ENCODE measurements at regions not wholly inside any gene's neighbourhood (a gene's known extent, or its start where the extent isn't known, plus 50 kb on each side); places are given as distances from the start of the nearest gene placed in this dataset.

DNA sequence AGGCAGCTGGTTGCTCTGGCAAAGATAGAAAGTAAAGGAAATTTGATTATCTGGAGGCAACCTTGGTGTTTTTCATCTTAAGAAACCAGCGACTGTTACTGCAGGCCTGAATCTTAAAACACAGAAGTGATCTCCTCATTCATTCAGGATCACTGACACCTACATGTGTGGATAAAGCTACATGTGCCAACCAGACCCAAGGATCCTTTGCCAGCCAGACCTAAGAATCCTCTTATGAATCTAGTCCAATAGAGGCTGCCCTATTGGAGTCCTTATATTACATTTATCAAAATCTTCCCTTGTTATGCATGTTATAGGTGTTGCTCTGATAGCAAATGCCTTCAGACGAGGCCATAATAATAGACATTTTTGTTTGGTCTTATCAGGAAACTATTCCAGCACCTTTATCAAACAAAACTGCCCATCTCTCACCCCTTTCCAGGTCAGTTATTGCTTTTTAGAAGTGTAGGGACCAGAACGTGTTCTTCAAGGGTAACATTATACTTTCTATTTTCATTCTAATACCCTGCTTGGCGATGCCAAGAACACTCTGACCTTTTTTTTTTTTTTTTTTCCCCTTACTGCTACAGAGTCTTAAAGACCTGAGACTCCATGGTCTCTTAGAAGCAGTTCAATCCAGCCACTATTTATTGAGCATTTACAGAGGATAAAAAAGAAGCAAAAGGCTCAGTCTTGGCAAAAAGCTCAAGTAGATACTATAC lies 175.5 kb upstream of the PTBP2 start:
- no peak for TF ChIP-seq EZH2phosphoT487 (IDR thresholded peaks at IDR 0.05; ENCODE audit: borderline replicate concordance)
- TF ChIP-seq, protein P1, sequence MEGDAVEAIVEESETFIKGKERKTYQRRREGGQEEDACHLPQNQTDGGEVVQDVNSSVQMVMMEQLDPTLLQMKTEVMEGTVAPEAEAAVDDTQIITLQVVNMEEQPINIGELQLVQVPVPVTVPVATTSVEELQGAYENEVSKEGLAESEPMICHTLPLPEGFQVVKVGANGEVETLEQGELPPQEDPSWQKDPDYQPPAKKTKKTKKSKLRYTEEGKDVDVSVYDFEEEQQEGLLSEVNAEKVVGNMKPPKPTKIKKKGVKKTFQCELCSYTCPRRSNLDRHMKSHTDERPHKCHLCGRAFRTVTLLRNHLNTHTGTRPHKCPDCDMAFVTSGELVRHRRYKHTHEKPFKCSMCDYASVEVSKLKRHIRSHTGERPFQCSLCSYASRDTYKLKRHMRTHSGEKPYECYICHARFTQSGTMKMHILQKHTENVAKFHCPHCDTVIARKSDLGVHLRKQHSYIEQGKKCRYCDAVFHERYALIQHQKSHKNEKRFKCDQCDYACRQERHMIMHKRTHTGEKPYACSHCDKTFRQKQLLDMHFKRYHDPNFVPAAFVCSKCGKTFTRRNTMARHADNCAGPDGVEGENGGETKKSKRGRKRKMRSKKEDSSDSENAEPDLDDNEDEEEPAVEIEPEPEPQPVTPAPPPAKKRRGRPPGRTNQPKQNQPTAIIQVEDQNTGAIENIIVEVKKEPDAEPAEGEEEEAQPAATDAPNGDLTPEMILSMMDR (conservative IDR thresholded peaks at IDR 0.05; ENCODE audit: low read length) = no peak
- no peak overlapping the region for H3K4me3 ChIP-seq (ENCODE audit: low read length, poor library complexity, severe bottlenecking)
- H3K9me2 ChIP-seq (replicated peaks; ENCODE audit: low read depth, low read length) = no peaks in the 10 kb centered on the region
- H3K9ac ChIP-seq (ENCODE audit: low read depth, low read length, poor library complexity, severe bottlenecking) = no peak overlapping the region
- no peak overlapping the region for H2AFZ ChIP-seq (ENCODE audit: low read length)
- no peaks in the 10 kb centered on the region for H3K4me1 ChIP-seq (ENCODE audit: insufficient read depth, low read length, poor library complexity, severe bottlenecking)
- no peaks in the 10 kb centered on the region for H3F3A ChIP-seq (ENCODE audit: low read depth)
- no peaks in the 10 kb centered on the region for H3K79me2 ChIP-seq (ENCODE audit: insufficient read depth, low read length)
- H3K9me3 ChIP-seq (ENCODE audit: insufficient read depth, low read depth, low read length) = no peaks in the 10 kb centered on the region
- H3K27me3 ChIP-seq (ENCODE audit: insufficient read depth, low read length, poor library complexity, severe bottlenecking) = no peaks in the 10 kb centered on the region
- no peaks in the 10 kb centered on the region for H4K20me1 ChIP-seq (ENCODE audit: insufficient read depth, low read length, poor library complexity, severe bottlenecking)
- H3K36me3 ChIP-seq (ENCODE audit: insufficient read depth, low read length) = no peaks in the 10 kb centered on the region
- H3K4me2 ChIP-seq (ENCODE audit: low read depth, low read length, poor library complexity, severe bottlenecking) = no peak overlapping the region

DNA sequence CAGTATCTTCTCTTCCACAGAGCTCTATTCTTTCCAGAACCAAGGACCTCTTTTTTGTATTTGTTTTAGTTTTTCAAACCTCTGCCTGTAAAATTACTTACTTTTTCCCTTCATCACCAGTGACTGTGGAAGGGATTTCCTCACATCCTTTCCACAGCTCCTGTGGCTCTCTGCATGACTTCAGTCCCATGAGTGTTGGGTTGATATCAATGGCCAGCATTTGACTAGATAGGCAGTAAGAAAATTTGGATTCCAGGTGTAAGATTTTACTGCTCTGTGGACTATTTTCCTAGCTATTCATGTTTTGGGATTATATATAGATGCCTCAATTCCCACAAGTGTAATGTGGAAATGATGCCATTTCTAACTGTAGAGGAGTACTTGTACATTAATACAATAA lies 171.5 kb upstream of the PTBP2 start:
- no peak for TF ChIP-seq EZH2phosphoT487 (IDR thresholded peaks at IDR 0.05; ENCODE audit: borderline replicate concordance)
- TF ChIP-seq, protein P1 (conservative IDR thresholded peaks at IDR 0.05; ENCODE audit: low read length) = no peak
- Histone ChIP-seq H3K9me2 (replicated peaks; ENCODE audit: low read depth, low read length) (no peaks in the 10 kb centered on the region), H3K9ac (ENCODE audit: low read depth, low read length, poor library complexity, severe bottlenecking) (no peak overlapping the region), H3K79me2 (ENCODE audit: insufficient read depth, low read length) (no peaks in the 10 kb centered on the region), H3K4me2 (ENCODE audit: low read depth, low read length, poor library complexity, severe bottlenecking) (no peak overlapping the region), H4K20me1 (ENCODE audit: insufficient read depth, low read length, poor library complexity, severe bottlenecking) (no peaks in the 10 kb centered on the region), H2AFZ (ENCODE audit: low read length) (no peak overlapping the region), H3K27me3 (ENCODE audit: insufficient read depth, low read length, poor library complexity, severe bottlenecking) (no peaks in the 10 kb centered on the region), H3K4me1 (ENCODE audit: insufficient read depth, low read length, poor library complexity, severe bottlenecking) (no peaks in the 10 kb centered on the region), H3K4me3 (ENCODE audit: low read length, poor library complexity, severe bottlenecking) (no peak overlapping the region), H3K36me3 (ENCODE audit: insufficient read depth, low read length) (no peaks in the 10 kb centered on the region), H3K9me3 (ENCODE audit: insufficient read depth, low read depth, low read length) (no peaks in the 10 kb centered on the region), H3F3A (ENCODE audit: low read depth) (no peaks in the 10 kb centered on the region)

DNA sequence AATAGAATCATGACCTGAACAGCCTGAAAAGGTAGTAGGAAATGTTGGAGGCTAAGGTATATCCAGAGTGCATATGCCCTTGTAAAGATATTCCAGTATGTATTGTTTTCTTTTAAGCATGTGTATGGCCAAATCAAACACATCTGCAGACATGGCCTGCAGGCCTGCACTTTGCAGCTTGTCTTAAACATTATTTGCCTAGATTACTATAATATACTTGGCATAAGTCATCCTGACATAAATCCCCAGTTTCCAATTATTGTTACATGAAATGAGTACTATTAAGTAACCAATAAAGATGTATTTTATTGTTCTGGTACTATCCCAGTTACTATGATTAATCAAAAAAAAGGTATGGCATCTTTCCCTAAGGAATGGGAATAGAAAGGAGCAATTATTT lies 169.1 kb upstream of the PTBP2 start:
- Histone ChIP-seq H3K27me3 (ENCODE audit: insufficient read depth, low read length, poor library complexity, severe bottlenecking) (no peaks in the 10 kb centered on the region), H3K9me3 (ENCODE audit: insufficient read depth, low read depth, low read length) (no peaks in the 10 kb centered on the region), H2AFZ (ENCODE audit: low read length) (no peak overlapping the region), H3K36me3 (ENCODE audit: insufficient read depth, low read length) (no peaks in the 10 kb centered on the region), H3K4me2 (ENCODE audit: low read depth, low read length, poor library complexity, severe bottlenecking) (no peak overlapping the region), H3K9ac (ENCODE audit: low read depth, low read length, poor library complexity, severe bottlenecking) (no peak overlapping the region), H3K4me3 (ENCODE audit: low read length, poor library complexity, severe bottlenecking) (no peak overlapping the region), H3K79me2 (ENCODE audit: insufficient read depth, low read length) (no peaks in the 10 kb centered on the region), H4K20me1 (ENCODE audit: insufficient read depth, low read length, poor library complexity, severe bottlenecking) (no peaks in the 10 kb centered on the region), H3K4me1 (ENCODE audit: insufficient read depth, low read length, poor library complexity, severe bottlenecking) (no peaks in the 10 kb centered on the region), H3K9me2 (replicated peaks; ENCODE audit: low read depth, low read length) (no peaks in the 10 kb centered on the region), H3F3A (ENCODE audit: low read depth) (no peaks in the 10 kb centered on the region)
- TF ChIP-seq, protein P1 (conservative IDR thresholded peaks at IDR 0.05; ENCODE audit: low read length) = no peak
- TF ChIP-seq EZH2phosphoT487 (IDR thresholded peaks at IDR 0.05; ENCODE audit: borderline replicate concordance) = no peak
